EH (cell line): ENCODE measurements at regions not wholly inside any gene's neighbourhood (a gene's known extent, or its start where the extent isn't known, plus 50 kb on each side); places are given as distances from the start of the nearest gene placed in this dataset.
A peak's percentile ranks its signal among the peaks of the same experiment; 100 is the strongest.
"Not testable (repeated sequence)": the region's sequence is repeated elsewhere in the genome, so short reads cannot be mapped to it uniquely, and the experiment has no call there.

Experiments
- DNase-seq: peaks from one replicate; pipeline ENCODE4 v3.0.0-alpha.2; 2015; ENCODE audit warnings: low read depth

DNA sequence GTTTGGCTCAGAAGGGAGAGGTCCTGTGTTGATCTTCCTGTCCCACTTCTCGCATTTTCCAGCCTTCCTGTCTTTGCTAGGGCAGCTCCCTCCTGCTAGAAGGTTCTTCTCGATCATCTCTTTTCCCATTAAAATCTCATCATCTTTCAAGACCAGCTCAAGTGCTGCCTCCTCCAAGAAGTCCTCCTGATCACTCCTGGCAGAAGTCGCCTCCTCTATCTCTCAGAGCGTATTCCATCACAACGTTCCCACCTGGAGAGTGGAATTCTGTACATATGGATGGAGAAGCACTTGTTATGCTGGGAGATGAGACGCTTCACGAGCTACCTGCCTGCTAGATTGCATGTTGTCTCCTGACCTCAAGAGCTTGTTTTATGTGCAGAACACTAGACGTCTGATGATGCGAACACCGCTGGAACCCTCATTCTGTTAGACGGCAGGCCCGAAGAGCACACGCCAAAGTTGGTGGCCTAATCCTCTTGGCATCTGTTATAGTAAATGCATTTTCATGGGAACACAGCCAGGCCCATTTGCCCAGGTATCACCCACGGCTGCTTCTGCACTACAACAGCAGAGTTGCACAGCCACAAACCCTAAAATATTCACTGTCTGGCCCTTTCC is 68.0 kb upstream of the INSIG1 start:
- DNase-seq, result no peak

DNA sequence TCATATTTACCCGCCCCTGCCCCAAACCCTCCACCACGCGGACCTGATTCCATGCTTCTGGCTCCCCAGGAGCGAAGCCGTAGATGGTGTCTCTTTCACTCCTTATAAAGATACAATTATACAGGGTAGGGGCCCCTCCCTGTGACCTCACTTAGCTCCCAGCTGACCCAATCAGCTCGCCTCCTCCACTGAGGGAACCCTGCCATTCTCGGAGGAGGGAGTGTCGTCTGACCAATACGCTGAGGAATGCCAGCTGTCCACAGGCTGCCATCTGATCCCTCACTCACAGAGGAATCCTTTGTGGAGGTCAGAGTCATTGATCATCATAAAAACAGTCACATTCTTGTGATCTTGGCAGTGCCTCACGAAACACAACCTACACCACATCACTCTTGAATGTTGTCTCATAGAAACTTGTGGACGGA is 67.5 kb upstream of the INSIG1 start:
- DNase-seq, result peak; percentile 99

DNA sequence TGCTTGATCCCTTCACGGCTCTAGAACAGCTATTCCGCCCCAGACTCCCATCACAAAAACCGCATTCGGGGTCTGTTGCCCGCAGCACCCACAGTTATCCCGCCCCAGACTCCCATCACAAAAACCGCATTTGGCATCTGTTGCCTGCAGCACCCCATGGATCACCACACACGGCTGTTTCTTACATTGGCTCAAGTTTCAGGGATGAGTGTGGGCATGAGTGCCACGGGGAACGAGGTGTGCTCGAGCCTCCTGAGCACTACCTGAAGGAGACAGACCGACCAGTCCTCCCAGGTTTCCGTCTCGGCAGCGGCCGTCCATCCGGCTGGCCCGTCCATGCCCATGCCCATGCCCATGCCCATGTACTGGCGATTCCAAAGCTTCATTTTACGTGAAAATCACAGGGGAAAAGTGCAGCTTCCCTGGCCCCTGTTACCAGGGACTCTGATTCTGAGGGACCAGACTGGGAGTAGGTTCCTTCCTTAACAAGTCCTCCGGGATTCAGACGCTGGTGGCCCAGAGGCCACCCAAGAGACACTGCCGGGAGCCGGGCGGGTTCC is 66.4 kb upstream of the INSIG1 start:
- DNase-seq, result no peak

DNA sequence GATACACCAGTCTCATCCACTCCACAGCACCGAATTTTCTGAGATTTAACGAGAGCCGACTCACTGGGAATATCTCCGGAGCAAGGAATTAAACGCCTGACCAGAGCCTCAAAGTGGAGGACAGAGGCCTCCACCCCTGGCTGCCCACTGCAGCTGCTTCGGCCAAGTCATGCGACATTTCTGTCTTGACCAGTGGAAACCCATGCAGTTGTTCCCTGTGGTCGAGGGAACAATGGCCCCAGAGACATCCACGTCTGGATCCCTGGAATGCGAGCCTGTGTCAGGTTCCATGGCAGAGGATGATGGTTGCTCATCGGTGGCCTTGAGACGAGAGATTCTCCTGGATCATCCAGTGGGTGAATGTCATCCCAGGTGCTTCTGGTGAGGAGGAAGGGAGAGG is 65.7 kb upstream of the INSIG1 start:
- no peak for DNase-seq

DNA sequence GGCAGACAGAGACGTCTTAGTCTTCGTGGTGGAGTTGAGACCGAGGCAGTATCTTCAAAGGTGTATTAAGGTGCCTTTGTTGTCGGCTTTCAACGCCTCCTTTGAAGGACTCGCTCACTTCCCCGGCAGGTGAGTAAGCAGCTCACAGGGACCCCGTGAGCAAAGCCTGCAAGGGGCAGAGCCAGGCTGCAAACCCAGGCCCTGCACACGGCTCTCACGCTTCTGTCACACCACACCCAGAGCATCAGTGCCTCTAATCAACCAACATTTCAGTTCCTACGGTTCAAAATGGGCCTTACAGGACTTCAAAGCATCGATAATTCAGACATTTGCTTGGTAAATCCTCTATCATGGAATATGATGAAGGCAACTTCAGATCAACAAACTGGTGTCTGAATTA is 64.8 kb upstream of the INSIG1 start:
- no peak for DNase-seq

DNA sequence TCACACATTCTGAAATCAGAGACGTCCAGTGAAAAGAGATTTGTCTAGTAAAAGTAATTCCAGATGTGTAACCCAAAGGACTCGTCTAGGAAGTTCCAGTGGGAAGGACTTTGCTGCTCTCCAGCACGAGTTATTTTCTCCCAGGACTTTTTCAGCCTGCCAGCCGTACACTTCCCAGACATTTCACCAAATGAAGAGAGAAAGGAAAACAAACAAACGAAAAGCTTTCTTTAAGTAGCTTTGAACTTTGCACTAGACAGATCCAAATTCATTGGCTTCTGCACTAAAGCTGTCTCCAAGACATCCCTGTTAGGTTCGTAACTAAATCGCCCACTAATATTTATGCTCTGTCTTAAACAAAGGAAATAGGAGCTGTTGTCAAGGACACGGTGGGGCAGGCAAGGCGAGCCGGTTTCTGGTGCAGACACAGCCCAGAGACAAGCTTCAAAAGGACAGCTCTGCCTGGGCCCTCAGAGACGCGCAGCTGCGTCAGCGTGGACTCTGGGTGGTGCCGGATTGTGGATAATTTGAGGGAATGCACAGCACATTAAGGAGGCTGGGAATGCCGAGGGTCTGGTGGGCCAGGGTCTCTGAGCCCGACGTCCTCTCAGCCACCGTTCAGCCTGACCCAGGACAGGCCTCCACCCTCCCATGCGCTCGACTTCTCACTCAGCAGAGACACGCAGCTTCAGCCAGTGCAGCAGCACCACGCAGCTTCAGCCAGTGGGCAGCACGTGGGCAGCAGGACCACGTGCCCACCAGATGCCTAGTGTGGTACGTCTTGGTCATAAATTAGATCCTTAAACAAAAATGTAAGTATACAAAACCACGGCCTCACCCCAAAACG is 64.1 kb upstream of the INSIG1 start:
- peak; percentile 64 for DNase-seq

DNA sequence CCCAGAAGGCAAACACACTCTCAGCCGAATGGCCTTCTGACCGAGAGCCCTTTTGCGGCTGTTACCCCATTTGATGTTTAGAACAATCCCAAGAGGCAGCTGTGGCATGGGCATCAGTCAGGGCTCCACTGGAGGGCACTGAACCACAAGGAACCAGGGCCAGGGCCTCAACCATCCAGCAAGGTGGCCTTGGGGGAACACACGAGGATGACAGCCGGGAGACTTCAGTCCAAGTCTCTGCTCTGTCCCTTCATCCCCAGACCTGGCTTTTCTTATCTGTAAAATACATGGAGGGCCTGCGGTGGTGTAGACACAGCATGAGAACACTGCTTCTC is 63.6 kb upstream of the INSIG1 start:
- no peak for DNase-seq

DNA sequence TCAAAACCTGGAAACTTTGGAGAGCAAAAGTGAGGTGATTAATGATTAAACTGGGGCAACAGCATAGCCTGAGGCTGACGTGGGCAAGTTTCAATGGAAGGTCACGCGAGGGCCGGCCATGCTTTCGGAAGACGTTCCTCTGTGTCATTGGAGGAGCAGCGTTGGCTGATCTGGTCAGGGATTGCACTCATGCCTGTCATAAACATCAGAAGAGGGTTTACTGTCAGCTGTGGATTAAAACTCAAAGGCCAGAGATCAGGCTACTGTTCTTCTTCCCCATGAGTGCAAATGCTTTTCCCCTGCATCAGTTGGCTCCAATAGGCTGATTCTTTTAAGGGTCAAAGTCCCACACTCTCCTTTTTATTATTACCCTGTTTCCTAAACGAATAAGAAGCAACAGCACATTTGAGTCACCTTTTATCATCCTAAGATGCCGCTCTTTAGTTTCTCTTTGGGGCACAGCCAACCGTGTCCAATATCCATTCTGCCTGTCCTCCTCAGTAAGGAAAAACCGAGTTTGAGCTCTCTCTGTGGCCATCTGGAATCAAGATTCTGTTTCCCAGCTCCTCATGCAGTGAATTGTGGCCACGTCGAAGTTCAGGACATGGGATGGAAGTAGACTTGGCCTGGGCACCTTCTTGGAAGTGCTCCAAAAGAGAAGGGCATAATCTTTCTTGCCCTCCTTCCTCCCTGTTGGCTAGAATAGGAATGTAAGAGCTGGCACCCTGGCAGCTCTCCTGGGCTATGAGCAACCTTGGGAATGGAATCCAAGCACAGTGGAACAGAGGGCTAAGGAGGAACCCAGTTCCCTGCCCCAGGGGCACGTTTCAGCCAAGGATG is 62.5 kb upstream of the INSIG1 start:
- no peak for DNase-seq

DNA sequence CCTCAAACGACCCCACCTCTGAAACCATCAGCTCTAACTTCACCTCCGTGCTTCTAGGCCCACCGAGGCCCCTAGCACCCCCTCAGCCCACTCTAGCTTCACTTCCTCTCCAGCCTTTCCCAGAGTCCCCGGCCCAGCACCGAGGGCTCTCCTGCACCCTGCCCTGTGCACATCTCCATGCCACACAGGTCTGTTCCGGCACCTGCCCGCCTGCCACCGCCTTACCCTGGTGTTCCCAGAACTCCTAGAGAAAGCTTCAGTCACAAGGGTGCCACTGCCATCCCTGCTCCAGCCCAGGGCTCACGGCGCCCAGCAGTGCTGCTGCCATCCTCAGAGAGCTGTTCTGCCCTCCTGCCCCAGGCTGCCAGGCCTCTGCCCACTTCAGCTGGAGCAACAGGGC is 61.3 kb upstream of the INSIG1 start:
- DNase-seq, result no peak

DNA sequence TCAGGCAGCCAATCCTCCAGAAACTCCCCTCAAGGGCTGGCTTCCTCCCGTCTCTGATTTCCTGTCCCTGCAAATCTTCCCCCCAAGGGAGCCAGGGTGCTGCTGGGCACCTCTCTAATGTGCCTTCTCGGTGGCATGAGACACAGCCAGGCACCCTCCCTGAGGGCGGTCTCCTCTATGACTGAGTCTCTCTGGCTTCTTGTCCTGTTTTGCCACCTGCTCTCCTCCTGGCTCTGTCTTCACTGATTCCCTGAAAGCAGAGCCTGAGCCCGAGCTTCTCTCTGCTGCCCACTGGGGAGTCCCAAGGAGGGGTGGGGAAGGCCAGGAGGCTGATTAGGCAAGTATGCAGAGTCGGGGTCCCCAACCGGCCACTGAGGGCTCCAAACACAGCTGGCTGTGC is 60.4 kb upstream of the INSIG1 start:
- DNase-seq, result no peak

DNA sequence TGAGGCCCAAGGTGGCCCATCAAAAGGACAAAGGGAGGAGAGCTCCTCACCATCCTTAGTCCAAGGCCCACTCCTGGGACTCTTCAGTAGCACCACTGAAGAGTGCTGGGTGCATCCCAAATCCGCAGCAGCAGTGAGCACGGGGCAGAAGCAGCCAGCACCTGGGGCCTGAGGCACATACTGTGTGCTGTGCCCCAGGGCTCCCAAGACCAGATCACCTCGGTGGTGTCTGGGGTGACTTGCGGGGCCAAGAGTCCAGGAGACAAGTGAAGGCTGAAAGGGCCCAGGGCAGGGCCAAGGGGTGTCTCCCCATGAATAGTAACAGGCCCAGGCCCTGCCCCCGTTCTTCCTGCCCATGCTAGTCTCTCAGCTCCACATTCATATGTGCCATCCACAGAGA is 59.9 kb upstream of the INSIG1 start:
- no peak for DNase-seq

DNA sequence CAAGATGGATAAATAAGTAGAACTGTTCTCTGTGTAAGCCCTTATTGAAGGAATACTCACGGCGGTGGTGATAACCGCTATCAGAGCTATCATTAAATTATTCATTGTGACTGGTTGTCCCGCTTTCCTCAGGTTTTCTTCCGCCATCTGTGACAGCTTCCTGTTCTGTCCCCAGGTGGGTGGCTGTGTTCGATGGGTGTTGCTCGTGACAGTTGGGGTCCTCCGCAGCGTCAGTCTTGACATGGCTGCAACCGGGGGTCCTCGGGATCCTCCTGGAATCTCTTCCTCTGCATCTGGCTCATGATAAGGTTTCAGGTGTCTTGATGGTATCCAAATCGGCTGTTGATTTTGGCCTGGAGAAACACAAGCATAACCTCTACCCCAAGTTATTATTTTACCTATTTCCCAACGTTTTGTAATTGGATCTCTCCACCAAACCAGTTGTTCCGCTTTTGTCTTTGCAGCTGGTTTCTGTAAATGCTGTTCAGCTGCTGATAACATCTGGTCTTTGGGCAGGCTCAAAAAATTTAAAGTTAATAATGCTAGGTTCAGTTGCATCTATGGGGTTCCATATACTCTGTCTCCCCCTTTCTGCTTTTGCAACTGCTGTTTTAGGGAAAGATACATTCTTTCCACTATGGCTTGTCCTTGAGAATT is 58.1 kb upstream of the INSIG1 start:
- DNase-seq, result not testable (repeated sequence)

DNA sequence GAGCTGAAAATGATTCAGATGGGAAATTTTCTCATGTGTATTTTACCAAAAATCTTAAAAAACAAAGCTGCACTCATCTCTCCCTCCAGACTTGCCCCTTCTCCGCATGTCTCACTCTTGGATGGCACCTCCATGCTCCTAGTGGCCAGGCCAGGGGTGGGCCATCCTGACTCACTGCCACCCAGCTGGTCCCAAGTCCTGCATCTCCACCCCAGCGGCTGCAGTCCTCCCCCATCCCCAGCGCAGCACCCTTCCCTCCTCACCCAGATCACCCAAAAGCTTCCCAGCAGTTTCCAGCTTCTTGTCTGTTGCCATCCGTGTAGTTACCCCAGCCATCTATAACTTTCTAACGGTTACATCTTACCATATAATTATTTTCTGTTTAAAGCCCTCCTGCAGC is 53.0 kb upstream of the INSIG1 start:
- DNase-seq, result no peak

DNA sequence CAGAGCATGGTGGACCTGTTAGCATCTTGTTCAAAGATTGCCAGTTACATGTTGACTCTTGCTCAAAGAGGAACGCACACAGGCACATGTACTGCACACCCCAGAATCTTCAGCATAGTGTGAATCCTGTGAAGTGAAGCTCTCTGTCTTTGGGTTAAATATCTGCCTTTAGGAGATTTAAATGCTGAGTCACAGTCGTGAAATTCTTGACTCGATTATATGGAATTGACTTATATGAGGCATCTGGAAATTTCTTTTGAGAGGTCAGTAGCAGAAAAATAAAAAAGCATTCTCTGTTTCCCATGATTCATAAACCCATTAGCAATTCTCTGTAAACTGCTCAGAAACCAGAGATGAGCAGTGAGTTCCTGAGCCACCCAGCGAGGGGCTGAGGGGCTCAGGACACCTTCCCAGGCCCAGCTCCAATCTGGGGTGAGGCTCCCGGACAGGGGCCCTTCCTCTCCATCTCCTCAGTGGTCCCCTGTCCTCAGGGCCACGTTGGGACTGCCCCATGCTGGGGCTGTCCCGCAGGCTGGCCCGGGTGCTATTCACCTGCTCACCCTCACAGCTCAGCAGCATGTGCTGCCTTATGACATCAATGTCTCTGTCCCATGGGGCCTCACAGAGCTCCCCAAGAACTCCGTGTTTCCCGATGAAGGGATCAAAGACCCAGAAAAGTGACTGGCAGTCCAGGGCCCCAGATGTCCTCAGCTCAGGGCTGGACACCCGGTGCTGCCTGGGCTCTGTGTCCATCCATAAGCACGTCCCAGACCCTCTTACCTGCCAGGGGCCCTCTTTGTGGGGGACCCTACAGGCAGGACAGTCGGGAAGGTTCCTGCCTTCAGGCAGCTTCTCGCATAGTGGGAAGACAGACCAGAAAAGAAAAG is 50.0 kb upstream of the INSIG1 start:
- DNase-seq, result peak; percentile 55
